Adrenal gland (tissue), 5 donors: ENCODE measurements at regions not wholly inside any gene's neighbourhood (a gene's known extent, or its start where the extent isn't known, plus 50 kb on each side); places are given as distances from the start of the nearest gene placed in this dataset.

ENCODE experiments used
- CTCF ChIP-seq, 6 experiments: fragments of 450-650 bp in 4 of 6; fragments of 200-600 bp in 2 of 6; sonication (generic) in 1 of 6; IDR thresholded peaks; 1 replicate in 5 of 6; 2 replicates in 1 of 6; pipeline versions ENCODE4 v1.5.1 to v1.8.0; 2016 to 2021; ENCODE audit warnings: antibody characterized with exemption in 6 of 6, mild to moderate bottlenecking in 2 of 6, moderate library complexity in 1 of 6
- POLR2A ChIP-seq, 2 donors: fragments of 450-650 bp; IDR thresholded peaks; one replicate each; pipeline ENCODE4 v1.6.1; 2017; ENCODE audit warnings: antibody characterized with exemption in 2 of 2, mild to moderate bottlenecking in 2 of 2, moderate library complexity in 1 of 2
- donor health status: DM: no; HTN: no; CAD: no.

- TF ChIP-seq CTCF (IDR thresholded peaks at IDR 0.05) (no peak), POLR2A (IDR thresholded peaks at IDR 0.05) (no peak)
Measured at GRCh38 chr3:16809482-16809881, 75.3 kb upstream of the PLCL2 start.
